Endothelial cell of umbilical vein (primary cell): ENCODE measurements at regions not wholly inside any gene's neighbourhood (a gene's known extent, or its start where the extent isn't known, plus 50 kb on each side); places are given as distances from the start of the nearest gene placed in this dataset.

Source experiments
- BruUV-seq: library from RNA; stranded (reverse); fragments of 400-500 nt; replicated peaks from 2 replicates; lab custom pipeline; 2021; lab: Mats Ljungman, UMichigan
- CTCF ChIA-PET: fragments of 300-600, 350-600 bp; sonication (Branson Sonifier 250); formaldehyde crosslinking; loops from one replicate; lab custom pipeline; 2021; ENCODE audit warnings: antibody characterized with exemption, inconsistent platforms; lab: Charles Lee
- POLR2A ChIA-PET: fragments of 300-600, 350-600 bp; sonication (Branson Sonifier 250); formaldehyde crosslinking; loops from one replicate; lab custom pipeline; 2021; ENCODE audit warnings: antibody characterized with exemption, inconsistent platforms; lab: Charles Lee
- DNase-seq: peaks from one replicate; pipeline ENCODE4 v3.0.0-alpha.2; 2011; ENCODE audit warnings: low read depth, low spot score
- FAIRE-seq: peaks from 2 replicates; lab custom pipeline; 2011; peaks lifted over from hg19 to GRCh38; lab: Jason Lieb, UNC
- H2AFZ ChIP-seq: 2 replicates; pipeline ENCODE4 v1.6.0; 2012; ENCODE audit warnings: low read depth, low read length, control low read depth, inconsistent platforms
- H3K27ac ChIP-seq: 2 replicates; pipeline ENCODE4 v1.5.1; 2011; ENCODE audit warnings: low read depth, mild to moderate bottlenecking, control low read depth, low read length, moderate library complexity; ENCODE audit not compliant: insufficient read depth
- H3K27me3 ChIP-seq, 2 experiments: 2 replicates each; pipeline versions ENCODE4 v1.6.0 to v1.6.1; 2011; ENCODE audit warnings: low read length in 2 of 2, mixed read lengths in 1 of 2; ENCODE audit not compliant: control insufficient read depth in 2 of 2, insufficient read depth in 2 of 2
- H3K36me3 ChIP-seq, 2 experiments: 2 replicates in 1 of 2; 3 replicates in 1 of 2; pipeline ENCODE4 v1.5.1; 2011; ENCODE audit warnings: low read length in 2 of 2, mild to moderate bottlenecking in 1 of 2, moderate library complexity in 1 of 2; ENCODE audit not compliant: control insufficient read depth in 2 of 2, insufficient read depth in 2 of 2; ENCODE audit errors: extremely low read depth in 1 of 2
- H3K4me1 ChIP-seq: 3 replicates; pipeline ENCODE4 v1.5.1; 2011; ENCODE audit warnings: mild to moderate bottlenecking, low read length; ENCODE audit not compliant: control insufficient read depth, insufficient read depth; ENCODE audit errors: extremely low read depth
- H3K4me2 ChIP-seq: 2 replicates; pipeline ENCODE4 v1.6.1; 2011; ENCODE audit warnings: low read length, control low read depth, mixed read lengths; ENCODE audit not compliant: insufficient read depth
- H3K4me3 ChIP-seq, 3 experiments: fragments of 200-600 bp in 1 of 3; sonication (generic), shearing (Covaris generic) in 1 of 3; replicated peaks in 1 of 3; 2 replicates each; pipeline ENCODE4 v1.5.1; 2011 to 2016; ENCODE audit warnings: control low read depth in 3 of 3, low read length in 3 of 3, mild to moderate bottlenecking in 2 of 3, inconsistent platforms in 1 of 3, low read depth in 1 of 3, moderate library complexity in 1 of 3; ENCODE audit not compliant: insufficient read depth in 1 of 3
- H3K79me2 ChIP-seq: 2 replicates; pipeline ENCODE4 v1.6.0; 2012; ENCODE audit warnings: low read length, inconsistent platforms; ENCODE audit not compliant: control insufficient read depth, insufficient read depth
- H3K9ac ChIP-seq: replicated peaks from 2 replicates; pipeline ENCODE3; 2011; ENCODE audit warnings: low read length, control low read depth; ENCODE audit not compliant: insufficient read depth; ENCODE audit errors: extremely low read depth
- H3K9me1 ChIP-seq: replicated peaks from 3 replicates; pipeline ENCODE4 v1.6.0; 2011; ENCODE audit warnings: mild to moderate bottlenecking, low read length; ENCODE audit not compliant: control insufficient read depth, insufficient read depth; ENCODE audit errors: extremely low read depth
- H3K9me3 ChIP-seq: replicated peaks from 2 replicates; pipeline ENCODE4 v1.5.1; 2012; ENCODE audit warnings: low read length, inconsistent platforms; ENCODE audit not compliant: control insufficient read depth, insufficient read depth
- H4K20me1 ChIP-seq: replicated peaks from 2 replicates; pipeline ENCODE3; 2011; ENCODE audit warnings: mild to moderate bottlenecking, low read length; ENCODE audit not compliant: control insufficient read depth, insufficient read depth; ENCODE audit errors: extremely low read depth
- CTCF ChIP-seq, 2 donors: IDR thresholded peaks; 1 replicate in 1 of 2; 2 replicates in 1 of 2; pipeline ENCODE4 v1.5.1; 2011; ENCODE audit warnings: low read length in 2 of 2, mild to moderate bottlenecking in 2 of 2, moderate library complexity in 2 of 2, control low read depth in 1 of 2, inconsistent platforms in 1 of 2, low read depth in 1 of 2; ENCODE audit not compliant: insufficient read depth in 1 of 2; ENCODE audit errors: extremely low read depth in 1 of 2
- EZH2 ChIP-seq: IDR thresholded peaks from 2 replicates; pipeline ENCODE4 v1.6.1; 2012; ENCODE audit warnings: borderline replicate concordance, low read depth, mild to moderate bottlenecking, moderate library complexity, low read length, inconsistent platforms; ENCODE audit not compliant: severe bottlenecking
- FOS ChIP-seq: IDR thresholded peaks from 2 replicates; pipeline ENCODE4 v1.6.1; 2011; ENCODE audit warnings: mild to moderate bottlenecking, low read length, moderate library complexity, borderline replicate concordance; ENCODE audit not compliant: insufficient read depth
- JUN ChIP-seq: IDR thresholded peaks from 2 replicates; pipeline ENCODE4 v1.6.1; 2011; ENCODE audit warnings: borderline replicate concordance, low read depth; ENCODE audit not compliant: insufficient read length, insufficient read depth
- MAX ChIP-seq: IDR thresholded peaks from 2 replicates; pipeline ENCODE4 v1.6.1; 2011; ENCODE audit not compliant: insufficient read depth, insufficient read length
- MYC ChIP-seq: IDR thresholded peaks from one replicate; pipeline ENCODE4 v1.6.1; 2011; ENCODE audit warnings: mild to moderate bottlenecking, low read depth, low read length
- POLR2A ChIP-seq: IDR thresholded peaks from 2 replicates; pipeline ENCODE4 v1.6.1; 2012; ENCODE audit warnings: low read depth, mild to moderate bottlenecking, control low read depth, low read length
- POLR2AphosphoS5 ChIP-seq: IDR thresholded peaks from 2 replicates; pipeline ENCODE4 v1.6.1; 2012; ENCODE audit warnings: low read depth, mild to moderate bottlenecking, control low read depth, low read length, moderate library complexity; ENCODE audit not compliant: insufficient read depth
- dilution Hi-C: fragments of 300-500 bp; cut with MboI; formaldehyde crosslinking; loops from one replicate; pipeline ENCODE4 v1.15.0; 2019; ENCODE audit warnings: low sequenced_read_pairs; ENCODE audit not compliant: extremely low pct_ligation_motif_present
- intact Hi-C: fragments of 100-400 bp; cut with micrococcal nuclease; formaldehyde crosslinking; loops from one replicate; pipeline ENCODE4 v1.10.0; 2022

- H3K79me2 ChIP-seq: no peaks in the 10 kb centered on the region
- no peak overlapping the region for H2AFZ ChIP-seq
- intact Hi-C loops: no loop called here
- no peak overlapping the region for H3K27ac ChIP-seq
- CTCF ChIA-PET: interaction anchor here (0.9 kb wide), 1 partner anchor 215 kb away, joined by 4 read pairs; no protein-coding TSS in a partner anchor
- no peaks in the 10 kb centered on the region for H3K4me1 ChIP-seq
- no peaks in the 10 kb centered on the region for H3K9me3 ChIP-seq
- H3K4me2 ChIP-seq: no peak overlapping the region
- no TSS peak for BruUV-seq
- no peak overlapping the region for H3K4me3 ChIP-seq
- no peak overlapping the region for H3K9ac ChIP-seq
- dilution Hi-C loops: no loop called here
- H3K9me1 ChIP-seq: no peaks in the 10 kb centered on the region
- DNase-seq: no peak
- H3K36me3 ChIP-seq: no peaks in the 10 kb centered on the region
- POLR2A ChIA-PET: no interaction called here
- H3K27me3 ChIP-seq: no peaks in the 10 kb centered on the region
- FAIRE-seq: no peak
- H4K20me1 ChIP-seq: no peaks in the 10 kb centered on the region
- TF ChIP-seq POLR2AphosphoS5: no peak
- TF ChIP-seq MAX: no peak
- no peak for TF ChIP-seq CTCF (IDR thresholded peaks at IDR 0.05; ENCODE audit: extremely low read depth in 1 of 2, insufficient read depth in 1 of 2, low read depth in 1 of 2, low read length in 2 of 2)
- TF ChIP-seq POLR2A: no peak
These were observed 176.4 kb downstream of the ZFP64 start for GRCh38 chr20:52015155-52015554.

- Histone ChIP-seq H3K9me1 (no peaks in the 10 kb centered on the region), H3K79me2 (no peaks in the 10 kb centered on the region), H3K4me2 (no peak overlapping the region), H3K9ac (no peak overlapping the region), H3K27ac (no peak overlapping the region), H3K9me3 (no peaks in the 10 kb centered on the region), H3K27me3 (no peaks in the 10 kb centered on the region), H3K4me1 (no peaks in the 10 kb centered on the region), H4K20me1 (no peaks in the 10 kb centered on the region), H2AFZ (no peak overlapping the region), H3K36me3 (no peaks in the 10 kb centered on the region), H3K4me3 (no peak overlapping the region)
- FAIRE-seq (no peak), DNase-seq (no peak)
- ChIA-PET CTCF (interaction anchor here (1.6 kb wide), 1 partner anchor 11 kb away, joined by 3 read pairs; no protein-coding TSS in a partner anchor), POLR2A (no interaction called here)
- BruUV-seq: no TSS peak
- intact Hi-C loops: no loop called here
- dilution Hi-C loops: no loop called here
- TF ChIP-seq EZH2 (no peak), FOS (no peak), POLR2A (no peak), MYC (no peak), CTCF (IDR thresholded peaks at IDR 0.05; ENCODE audit: extremely low read depth in 1 of 2, insufficient read depth in 1 of 2, low read depth in 1 of 2, low read length in 2 of 2) (no peak), MAX (no peak), JUN (no peak), POLR2AphosphoS5 (no peak)
These were observed 179.5 kb downstream of the ZFP64 start for GRCh38 chr20:52012079-52012478.
